HUES48 (cell line): ENCODE measurements at regions not wholly inside any gene's neighbourhood (a gene's known extent, or its start where the extent isn't known, plus 50 kb on each side); places are given as distances from the start of the nearest gene placed in this dataset.
A peak's percentile ranks its signal among the peaks of the same experiment; 100 is the strongest.

Source experiments
- H3K27ac ChIP-seq: one replicate; pipeline ENCODE4 v1.7.0; 2013; ENCODE audit warnings: low read depth, low read length, inconsistent platforms
- H3K27me3 ChIP-seq: 2 replicates; pipeline ENCODE4 v1.6.1; 2013; ENCODE audit warnings: mild to moderate bottlenecking, low read length; ENCODE audit not compliant: control insufficient read depth, insufficient read depth
- H3K36me3 ChIP-seq: 2 replicates; pipeline ENCODE4 v1.6.1; 2013; ENCODE audit warnings: low read length; ENCODE audit not compliant: control insufficient read depth, insufficient read depth
- H3K4me1 ChIP-seq: 2 replicates; pipeline ENCODE4 v1.6.1; 2013; ENCODE audit warnings: mild to moderate bottlenecking, low read length; ENCODE audit not compliant: control insufficient read depth, insufficient read depth
- H3K4me3 ChIP-seq: 2 replicates; pipeline ENCODE4 v1.5.1; 2013; ENCODE audit warnings: mild to moderate bottlenecking, low read depth, low read length
- H3K9ac ChIP-seq: 2 replicates; pipeline ENCODE4 v1.6.1; 2013; ENCODE audit warnings: mild to moderate bottlenecking, low read depth, low read length, moderate library complexity
- H3K9me3 ChIP-seq: 2 replicates; pipeline ENCODE4 v1.6.1; 2013; ENCODE audit warnings: low read length; ENCODE audit not compliant: control insufficient read depth, insufficient read depth

DNA sequence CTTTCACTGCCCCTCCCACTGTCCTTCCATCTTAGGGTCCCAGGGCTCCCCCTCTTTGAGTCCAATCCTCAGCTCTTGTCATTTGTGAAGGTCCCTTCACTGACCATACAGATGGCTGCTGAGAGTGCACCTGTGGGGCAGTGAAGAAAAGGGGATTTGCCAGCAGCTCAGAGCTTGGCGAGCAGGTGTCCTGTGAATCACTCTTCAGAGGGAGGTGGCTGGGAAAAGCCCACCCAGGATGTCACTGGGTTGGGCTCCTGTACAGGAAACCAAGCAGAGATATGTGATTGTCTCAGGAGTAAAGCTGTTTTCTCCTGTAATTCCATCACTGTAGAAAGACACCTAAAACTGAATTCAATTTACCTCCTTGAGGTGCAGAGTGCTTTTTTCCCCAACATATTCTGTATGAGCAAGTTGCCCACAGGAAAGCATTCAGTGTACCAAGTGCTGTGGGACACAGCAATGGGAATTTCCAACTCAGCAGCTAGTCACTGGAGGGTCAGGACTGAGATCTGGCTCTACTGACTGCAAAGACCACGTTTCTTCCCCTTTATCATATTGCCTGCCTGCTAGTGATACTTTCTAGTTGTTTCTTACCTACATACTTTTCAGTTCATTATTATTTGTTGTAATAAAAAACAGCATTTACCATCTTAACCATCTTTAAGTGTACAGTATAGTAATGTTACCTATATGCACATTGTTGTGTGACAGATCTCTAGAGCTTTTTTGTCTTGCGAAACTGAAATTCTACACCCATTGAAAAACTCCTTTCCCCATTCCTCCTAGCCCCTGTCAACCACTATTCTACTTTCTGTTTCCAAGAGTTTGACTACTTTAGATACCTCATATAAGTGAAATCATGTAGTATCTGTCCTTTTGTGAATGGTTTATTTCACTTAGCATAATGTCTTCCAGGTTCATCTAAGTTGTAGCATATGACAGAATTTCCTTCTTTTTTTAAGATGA is 239.1 kb downstream of the TSN start:
- H3K9ac ChIP-seq = no peak overlapping the region
- no peaks in the 10 kb centered on the region for H3K36me3 ChIP-seq
- no peaks in the 10 kb centered on the region for H3K27me3 ChIP-seq

DNA sequence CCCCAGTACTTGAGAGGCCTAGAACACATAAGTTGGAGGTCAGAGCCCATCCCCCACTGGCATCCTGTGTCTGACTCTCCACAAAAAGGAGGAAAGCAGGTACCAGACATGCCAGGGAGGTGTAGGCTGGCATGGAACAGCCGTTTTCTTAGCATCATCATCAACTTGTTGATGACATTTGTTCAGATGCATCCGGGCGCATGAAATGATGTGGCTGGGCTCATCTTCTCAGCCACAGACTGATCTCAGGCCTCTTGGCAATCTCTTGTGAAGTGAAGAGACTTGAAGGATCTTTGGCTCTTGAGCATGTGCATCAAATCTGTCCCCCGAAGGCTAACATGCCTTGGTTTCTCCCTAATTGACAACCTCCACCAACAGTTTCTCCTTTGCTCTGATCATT is 243.3 kb downstream of the TSN start:
- H3K9ac ChIP-seq = no peak overlapping the region
- no peaks in the 10 kb centered on the region for H3K4me1 ChIP-seq
- no peak overlapping the region for H3K27ac ChIP-seq

More for the DNA sequence above, 239.1 kb downstream of the TSN start:
- no peak overlapping the region for H3K27ac ChIP-seq
- H3K4me3 ChIP-seq = no peak overlapping the region
- no peaks in the 10 kb centered on the region for H3K4me1 ChIP-seq
- H3K9me3 ChIP-seq = no peaks in the 10 kb centered on the region

DNA sequence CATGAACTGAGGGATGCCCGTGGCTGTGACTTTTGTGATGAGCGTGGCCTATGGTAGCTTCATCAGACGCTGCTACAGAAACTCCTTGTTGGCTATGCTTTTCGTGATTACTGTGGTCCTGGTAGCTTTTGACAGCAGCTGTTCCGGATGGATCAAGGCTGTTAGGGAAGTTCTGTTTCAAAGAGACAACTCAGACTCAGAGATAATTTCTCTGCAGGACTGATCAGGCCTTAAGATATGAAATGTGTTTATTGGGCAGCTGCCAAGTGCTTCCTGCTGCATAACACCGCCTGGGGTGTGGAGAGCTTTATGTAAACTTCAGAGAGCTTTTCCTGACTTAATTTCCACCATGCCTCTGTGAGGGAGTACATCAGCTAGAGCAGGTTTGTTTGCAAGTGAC is 243.8 kb downstream of the TSN start:
- Histone ChIP-seq H3K27me3 (no peaks in the 10 kb centered on the region), H3K36me3 (no peaks in the 10 kb centered on the region), H3K27ac (no peak overlapping the region), H3K9ac (no peak overlapping the region), H3K9me3 (no peaks in the 10 kb centered on the region), H3K4me3 (no peak overlapping the region), H3K4me1 (no peaks in the 10 kb centered on the region)

More for the DNA sequence above, 243.3 kb downstream of the TSN start:
- Histone ChIP-seq H3K36me3 (no peaks in the 10 kb centered on the region), H3K27me3 (no peaks in the 10 kb centered on the region), H3K9me3 (no peaks in the 10 kb centered on the region), H3K4me3 (no peak overlapping the region)

GRCh38 chr2:122000556-122001340 is 245.3 kb downstream of the TSN start:
- H3K4me1 ChIP-seq = no peaks in the 10 kb centered on the region
- H3K36me3 ChIP-seq = no peaks in the 10 kb centered on the region
- H3K9ac ChIP-seq = no peak overlapping the region
- H3K4me3 ChIP-seq = no peak overlapping the region
- no peaks in the 10 kb centered on the region for H3K27me3 ChIP-seq
- no peaks in the 10 kb centered on the region for H3K9me3 ChIP-seq
- no peak overlapping the region for H3K27ac ChIP-seq

DNA sequence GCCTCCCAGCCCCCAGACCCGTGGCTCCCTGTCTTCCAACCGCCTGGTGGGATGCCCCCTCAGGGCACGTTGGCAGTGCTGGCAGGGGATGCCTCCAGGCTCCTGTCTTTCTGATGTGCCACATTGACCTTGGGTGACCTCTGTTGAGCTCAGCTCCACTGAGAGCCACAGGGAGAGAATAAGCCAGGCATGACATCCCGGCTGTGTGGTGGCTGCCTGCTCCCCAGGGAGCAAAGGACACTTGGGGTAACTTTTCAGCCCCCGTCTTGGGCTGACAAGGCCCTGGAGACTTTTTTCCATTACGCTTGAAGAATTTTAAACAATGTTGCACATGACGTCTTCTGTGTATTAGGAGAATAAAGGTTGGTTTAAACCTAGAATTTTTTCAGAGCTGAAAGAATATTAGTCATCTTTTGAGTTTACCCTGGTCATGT is 246.0 kb downstream of the TSN start:
- Histone ChIP-seq H3K4me1 (no peaks in the 10 kb centered on the region), H3K9ac (no peak overlapping the region), H3K27me3 (no peaks in the 10 kb centered on the region), H3K4me3 (no peak overlapping the region), H3K27ac (no peak overlapping the region), H3K36me3 (no peaks in the 10 kb centered on the region), H3K9me3 (no peaks in the 10 kb centered on the region)

DNA sequence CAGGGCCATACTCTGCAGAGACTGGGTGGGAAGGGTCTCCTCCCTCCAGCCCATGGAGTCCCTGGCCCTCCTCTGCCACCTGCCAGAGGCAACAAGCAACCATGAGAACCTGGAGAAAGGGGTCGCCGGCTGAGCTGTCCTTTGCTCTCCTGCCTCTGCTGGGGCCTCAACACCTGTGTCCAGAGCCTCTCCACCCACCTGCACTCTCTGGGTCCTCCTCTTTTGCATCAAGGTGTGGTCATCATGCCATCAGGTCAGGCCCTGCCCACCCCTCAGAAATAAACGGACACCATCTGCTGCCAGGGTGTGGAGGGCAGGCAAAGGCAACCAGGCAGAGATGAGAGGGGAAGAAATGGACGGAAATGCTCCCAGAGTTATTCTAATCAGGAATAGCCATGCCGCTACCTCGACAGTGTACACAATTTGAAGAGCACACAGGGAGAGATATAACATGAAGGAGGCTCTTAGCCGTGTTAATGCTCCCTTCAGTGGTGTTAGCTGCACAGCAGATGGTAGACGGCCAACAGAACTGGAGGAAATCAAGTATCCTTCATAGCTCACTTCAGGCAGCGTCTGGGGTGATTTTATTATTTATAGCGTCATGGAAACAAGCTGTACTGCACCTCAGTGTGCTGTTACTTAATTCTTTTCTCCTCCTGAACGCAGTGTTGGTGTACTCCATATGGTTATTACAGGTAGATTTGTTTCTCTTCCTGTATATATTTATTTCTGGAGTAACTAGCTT is 247.9 kb downstream of the TSN start:
- Histone ChIP-seq H3K27ac (no peak overlapping the region), H3K4me1 (no peaks in the 10 kb centered on the region), H3K9ac (no peak overlapping the region), H3K4me3 (no peak overlapping the region), H3K27me3 (no peaks in the 10 kb centered on the region), H3K36me3 (no peaks in the 10 kb centered on the region), H3K9me3 (no peaks in the 10 kb centered on the region)

- Histone ChIP-seq H3K27ac (peak overlapping the region; percentile 53), H3K36me3 (no peaks in the 10 kb centered on the region), H3K9ac (no peak overlapping the region), H3K4me3 (no peak overlapping the region), H3K4me1 (no peaks in the 10 kb centered on the region), H3K27me3 (no peaks in the 10 kb centered on the region), H3K9me3 (no peaks in the 10 kb centered on the region)
Observed at GRCh38 chr2:122007126-122007525, 251.7 kb downstream of the TSN start.

DNA sequence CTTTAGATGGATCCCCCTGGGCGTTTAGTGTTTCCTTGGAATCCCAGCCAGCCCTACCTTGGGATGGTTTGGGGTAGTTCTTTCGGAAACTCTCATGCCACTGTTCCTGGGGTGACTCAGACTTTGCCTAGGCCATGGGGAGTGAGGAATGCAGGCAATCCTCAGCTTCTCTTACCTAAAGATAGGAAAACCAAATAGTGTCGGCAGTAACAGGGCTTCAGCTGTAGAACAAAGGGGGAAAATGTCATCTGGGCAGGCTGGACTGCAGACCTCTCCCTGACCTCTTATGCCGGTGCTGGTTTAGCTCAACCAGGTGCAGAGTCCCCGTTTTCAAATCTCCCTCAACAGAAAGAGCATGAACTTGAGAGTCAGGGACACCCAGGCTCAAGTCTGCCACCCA is 252.1 kb downstream of the TSN start:
- Histone ChIP-seq H3K4me3 (no peak overlapping the region), H3K36me3 (no peaks in the 10 kb centered on the region), H3K9ac (no peak overlapping the region), H3K9me3 (no peaks in the 10 kb centered on the region), H3K27me3 (no peaks in the 10 kb centered on the region), H3K4me1 (no peaks in the 10 kb centered on the region), H3K27ac (peak overlapping the region; percentile 57)

- Histone ChIP-seq H3K27me3 (no peaks in the 10 kb centered on the region), H3K27ac (no peak overlapping the region), H3K9me3 (no peaks in the 10 kb centered on the region), H3K36me3 (no peaks in the 10 kb centered on the region), H3K9ac (no peak overlapping the region), H3K4me3 (no peak overlapping the region), H3K4me1 (no peaks in the 10 kb centered on the region)
Observed at GRCh38 chr2:122009561-122009960, 254.1 kb downstream of the TSN start.

DNA sequence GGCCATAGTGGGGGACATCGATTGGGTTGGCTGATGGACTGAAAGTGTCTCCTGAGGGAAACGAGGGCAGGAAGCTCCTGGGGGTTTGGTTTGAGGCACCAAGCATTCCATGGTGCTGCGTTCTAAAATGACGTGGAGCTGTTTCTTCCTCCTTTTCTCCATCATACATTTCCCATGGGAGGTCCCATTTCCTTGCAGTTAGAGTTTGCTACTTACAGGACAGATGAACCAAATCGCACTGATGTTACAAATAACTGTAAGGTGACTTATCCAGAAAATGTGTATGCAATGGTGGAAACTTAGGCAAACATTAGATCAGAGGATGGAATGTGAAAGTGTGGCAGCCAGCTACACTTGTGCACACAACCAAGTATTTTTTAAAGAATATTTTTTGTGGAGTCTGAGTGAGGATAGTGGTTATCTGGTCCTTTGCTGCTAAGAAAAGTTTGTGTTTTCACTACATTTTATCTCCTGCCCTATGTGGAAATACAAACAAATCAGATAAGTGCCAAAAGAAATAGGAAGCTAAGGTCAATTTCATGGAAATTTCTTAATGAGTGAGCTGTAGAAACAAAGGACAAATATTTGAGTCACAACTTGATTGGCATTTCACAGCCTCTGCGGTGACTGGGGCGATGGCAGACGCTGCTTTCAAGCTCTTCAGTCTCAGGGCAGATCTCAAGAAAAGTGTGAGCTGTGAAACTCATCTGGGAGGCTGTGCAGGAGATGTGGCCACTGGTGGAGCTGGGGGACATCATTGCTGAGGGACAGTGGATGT is 256.2 kb downstream of the TSN start:
- H3K27me3 ChIP-seq = no peaks in the 10 kb centered on the region
- no peaks in the 10 kb centered on the region for H3K9me3 ChIP-seq
- H3K4me3 ChIP-seq = no peak overlapping the region
- no peak overlapping the region for H3K27ac ChIP-seq
- H3K36me3 ChIP-seq = no peaks in the 10 kb centered on the region
- H3K4me1 ChIP-seq = no peaks in the 10 kb centered on the region
- H3K9ac ChIP-seq = no peak overlapping the region
